NCI-H1417 treated with DMSO at 0.1 percent for 48 hours (cell line): ENCODE measurements at regions not wholly inside any gene's neighbourhood (a gene's known extent, or its start where the extent isn't known, plus 50 kb on each side); places are given as distances from the start of the nearest gene placed in this dataset.
A peak's percentile ranks its signal among the peaks of the same experiment; 100 is the strongest.
"Not testable (repeated sequence)": the region's sequence is repeated elsewhere in the genome, so short reads cannot be mapped to it uniquely, and the experiment has no call there.

Experiments used
- DNase-seq: peaks from one replicate; lab custom pipeline; 2025; lab: John Stamatoyannopoulos, UW

GRCh38 chr4:28481565-28481964, 1620.9 kb downstream of the STIM2 start:
- DNase-seq: peak; percentile 6

DNA sequence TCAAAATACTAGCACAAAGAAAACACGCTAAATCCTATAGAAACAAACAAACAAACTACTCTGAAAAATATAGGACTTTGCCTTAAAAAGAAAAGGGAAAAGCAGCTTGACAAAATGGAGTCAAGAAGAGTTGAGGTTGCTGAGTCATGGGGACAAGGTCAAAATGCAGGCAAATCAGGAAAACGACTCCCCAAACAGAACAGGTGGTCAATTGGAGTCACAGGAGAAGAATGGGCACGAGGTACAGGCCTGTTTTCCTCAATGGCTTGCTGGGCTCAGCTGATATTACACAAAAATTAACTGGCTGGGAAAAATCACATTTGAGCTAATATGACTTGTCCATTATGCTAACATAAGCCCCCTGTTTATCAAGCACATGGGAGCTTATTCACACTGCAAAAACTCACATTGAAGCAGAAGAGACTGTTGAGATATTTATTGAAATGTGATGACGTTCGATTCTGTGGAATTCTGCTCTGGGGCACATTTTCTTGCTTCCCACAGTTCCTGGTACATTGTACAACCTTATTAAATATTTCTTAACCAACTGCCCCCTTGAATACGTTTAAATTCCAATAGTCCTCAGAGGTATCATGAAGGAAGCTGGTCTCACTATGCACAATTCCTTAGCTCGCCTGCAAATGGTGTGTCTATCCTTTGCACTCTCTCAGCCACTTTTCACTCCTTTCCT, 1622.1 kb downstream of the STIM2 start:
- DNase-seq: no peak

- DNase-seq: no peak
Measured at GRCh38 chr4:28488021-28488420, 1627.4 kb downstream of the STIM2 start.

GRCh38 chr4:28490669-28491068, 1630.0 kb downstream of the STIM2 start:
- DNase-seq: no peak

GRCh38 chr4:28505064-28505463, 1644.4 kb downstream of the STIM2 start:
- no peak for DNase-seq

- DNase-seq: no peak
Measured at GRCh38 chr4:28508636-28509035, 1648.0 kb downstream of the STIM2 start.

DNA sequence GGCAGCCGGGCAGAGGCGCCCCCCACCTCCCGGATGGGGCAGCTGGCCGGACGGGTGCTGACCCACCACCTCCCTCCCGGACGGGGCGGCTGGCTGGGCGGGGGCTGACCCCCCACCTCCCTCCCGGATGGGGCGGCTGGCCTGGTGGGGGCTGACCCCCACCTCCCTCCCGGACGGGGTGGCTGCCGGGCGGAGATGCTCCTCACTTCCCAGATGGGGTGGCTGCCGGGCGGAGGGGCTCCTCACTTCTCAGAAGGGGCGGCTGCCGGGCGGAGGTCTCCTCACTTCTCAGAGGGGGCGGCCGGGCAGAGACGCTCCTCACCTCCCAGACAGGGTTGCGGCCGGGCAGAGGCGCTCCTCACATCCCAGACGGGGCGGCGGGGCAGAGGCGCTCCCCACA, 1654.1 kb downstream of the STIM2 start:
- not testable (repeated sequence) for DNase-seq

DNA sequence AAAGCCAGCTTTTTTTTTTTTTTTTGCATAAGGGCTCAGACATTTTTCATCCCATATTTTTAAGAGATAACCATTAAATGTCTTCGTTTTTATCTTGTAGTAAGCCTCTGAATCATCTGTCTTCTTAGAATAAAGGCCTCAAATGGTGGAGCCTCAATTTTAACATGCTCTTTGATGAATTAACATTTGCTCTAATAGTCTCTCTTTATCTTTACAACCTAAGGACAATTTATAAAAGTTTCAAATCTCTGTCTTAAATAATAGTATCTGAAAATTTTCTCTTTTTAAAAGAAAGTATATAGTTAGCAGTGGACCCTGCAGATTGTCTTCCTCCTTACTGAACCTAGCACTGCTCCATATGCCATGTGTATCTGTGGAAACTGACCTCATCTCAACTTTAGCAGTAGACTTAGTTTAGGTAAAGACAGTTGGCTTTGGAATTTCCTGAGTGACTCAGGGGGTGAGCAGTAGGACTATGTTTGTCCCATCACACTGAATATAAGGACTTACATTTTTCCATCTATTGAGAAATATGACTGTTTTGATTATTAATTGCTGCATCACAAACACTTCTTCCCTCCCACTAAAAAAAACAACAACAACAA, 1658.0 kb downstream of the STIM2 start:
- no peak for DNase-seq

DNA sequence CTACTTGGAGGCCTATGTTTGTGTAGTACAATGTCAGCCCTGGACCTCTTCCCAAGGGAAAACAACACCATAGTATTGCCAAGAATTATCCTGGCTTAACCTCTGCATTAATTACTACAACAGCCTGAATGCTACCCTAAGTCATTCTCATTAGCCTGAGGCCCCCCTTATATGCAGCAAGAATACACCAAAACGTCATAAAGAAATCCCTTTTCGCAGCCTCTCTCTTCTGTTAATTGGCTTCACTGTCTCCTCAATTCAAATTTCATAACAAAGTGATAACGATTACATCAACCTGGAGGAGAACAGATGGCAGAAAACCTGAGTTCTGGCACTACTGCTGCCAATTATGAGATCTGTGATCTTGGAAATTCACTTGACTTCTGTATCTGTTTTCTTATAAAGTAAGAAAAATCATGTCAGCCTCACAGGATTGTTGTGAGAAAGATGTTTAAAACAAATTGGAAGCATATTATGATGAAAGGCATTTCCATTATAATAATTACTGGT, 1663.1 kb downstream of the STIM2 start:
- no peak for DNase-seq

DNA sequence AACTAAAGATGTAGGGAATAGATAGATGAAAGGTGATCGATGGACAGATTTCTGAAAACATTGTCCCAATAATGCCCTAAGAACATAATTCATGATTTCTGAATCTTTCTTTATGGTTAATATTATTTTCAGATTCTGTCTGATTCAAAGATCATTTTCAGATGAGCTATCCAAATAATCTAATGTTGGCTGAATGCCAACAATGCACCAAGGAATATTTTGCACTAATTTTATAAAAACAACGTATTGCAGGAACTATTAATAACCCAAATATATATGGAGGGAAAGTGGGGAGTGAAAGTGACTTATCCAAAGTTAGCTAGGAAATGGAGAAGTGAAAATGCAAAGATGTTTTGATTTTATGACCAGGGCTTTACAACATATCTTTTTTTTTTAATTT, 1675.5 kb downstream of the STIM2 start:
- no peak for DNase-seq

- no peak for DNase-seq
Measured at GRCh38 chr4:28545986-28546385, 1685.3 kb downstream of the STIM2 start.

DNA sequence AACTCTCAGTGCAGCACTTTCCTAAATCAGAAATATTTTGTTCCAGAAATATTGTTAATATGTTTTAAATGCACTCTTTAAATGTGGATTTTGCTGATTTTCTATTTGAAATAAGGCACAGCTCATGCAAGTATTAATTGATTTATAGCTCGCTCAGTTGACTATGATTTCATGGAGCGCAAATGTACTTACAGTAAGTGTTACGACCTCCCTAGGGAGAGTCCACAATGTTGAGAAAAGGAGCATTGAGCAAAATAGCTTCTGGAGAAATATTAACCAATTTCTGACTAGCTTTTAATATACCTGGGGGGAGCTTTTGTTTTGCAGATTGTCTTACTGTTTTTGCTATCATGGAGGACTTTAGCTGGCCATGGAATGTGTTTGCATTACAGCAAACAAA, 1687.5 kb downstream of the STIM2 start:
- DNase-seq: no peak

- no peak for DNase-seq
Measured at GRCh38 chr4:28548594-28548993, 1688.0 kb downstream of the STIM2 start.

- DNase-seq: no peak
Measured at GRCh38 chr4:28555866-28556265, 1695.2 kb downstream of the STIM2 start.

DNA sequence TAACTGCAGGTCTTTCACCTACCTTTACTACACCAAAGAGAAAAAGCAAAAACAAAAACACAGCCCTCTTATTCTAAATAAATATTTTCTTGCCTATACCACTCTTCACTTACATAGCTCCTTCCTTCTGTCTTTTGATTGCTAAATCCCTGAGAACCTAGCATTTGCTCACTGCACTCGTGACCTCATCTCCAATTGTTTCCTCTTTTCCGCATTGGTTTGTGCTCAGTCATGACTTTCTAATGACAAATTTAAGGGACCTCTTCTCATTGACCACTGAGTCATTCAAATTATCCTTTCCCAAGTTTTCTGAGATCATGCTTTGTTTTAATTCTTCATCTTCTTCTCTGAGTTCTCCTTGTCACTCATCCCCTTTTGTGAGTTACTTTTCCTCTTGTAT, 1697.1 kb downstream of the STIM2 start:
- DNase-seq: no peak

DNA sequence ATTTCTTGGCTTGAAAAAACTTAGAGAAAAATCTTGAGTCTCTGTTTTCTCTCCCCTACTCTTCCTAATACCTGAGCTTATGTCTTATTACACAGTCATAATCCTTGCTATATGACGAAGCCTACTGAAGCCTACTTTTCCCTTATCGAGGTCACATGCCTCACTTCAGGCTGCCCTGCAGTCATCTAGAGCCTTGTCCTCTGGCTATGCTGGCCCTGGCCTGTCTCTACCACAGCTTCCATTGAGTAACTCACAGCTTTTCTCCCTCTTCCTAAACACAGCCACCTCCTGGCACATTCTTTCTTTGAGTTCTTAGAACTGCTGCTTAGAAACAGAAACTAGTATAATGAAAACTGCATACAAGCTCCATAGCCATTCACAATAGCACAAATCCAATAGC, 1698.3 kb downstream of the STIM2 start:
- no peak for DNase-seq

DNA sequence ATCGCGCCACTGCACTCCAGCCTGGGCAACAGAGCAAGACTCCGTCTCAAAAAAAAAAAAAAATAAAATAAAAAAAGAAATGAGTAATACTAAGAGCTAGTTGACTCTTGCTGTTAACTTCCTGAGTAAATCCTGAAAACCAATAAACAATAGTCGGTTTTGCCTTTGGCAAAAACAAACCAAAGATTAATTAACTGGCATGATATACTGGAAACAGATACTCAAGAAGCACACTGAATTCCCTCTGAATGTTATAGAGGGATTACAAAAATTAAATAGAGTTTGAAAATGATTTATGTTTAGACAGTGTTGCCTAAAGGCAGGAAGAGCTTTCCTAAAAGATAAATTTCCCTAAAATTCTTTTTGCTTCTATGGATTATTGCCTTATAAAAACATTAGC, 1702.3 kb downstream of the STIM2 start:
- no peak for DNase-seq

DNA sequence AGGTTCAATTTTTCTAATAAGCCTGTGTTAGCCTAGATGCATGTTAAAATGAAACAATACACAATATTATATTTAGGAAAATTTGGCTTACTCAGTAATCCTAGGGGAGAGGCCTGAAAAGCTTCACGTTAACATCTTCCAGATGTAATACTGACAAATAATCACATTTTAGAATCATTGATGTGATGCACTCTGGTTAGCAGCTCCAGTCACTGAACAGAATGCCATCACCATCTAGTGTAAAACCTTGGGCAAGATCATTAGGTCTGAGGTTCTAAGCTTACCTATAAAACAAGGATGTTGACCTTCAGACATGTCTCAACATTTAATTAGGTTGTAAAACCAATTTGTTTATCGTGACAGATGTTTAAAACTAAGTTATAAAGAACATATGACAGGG, 1704.8 kb downstream of the STIM2 start:
- no peak for DNase-seq

- no peak for DNase-seq
Measured at GRCh38 chr4:28600958-28601357, 1740.3 kb downstream of the STIM2 start.

DNA sequence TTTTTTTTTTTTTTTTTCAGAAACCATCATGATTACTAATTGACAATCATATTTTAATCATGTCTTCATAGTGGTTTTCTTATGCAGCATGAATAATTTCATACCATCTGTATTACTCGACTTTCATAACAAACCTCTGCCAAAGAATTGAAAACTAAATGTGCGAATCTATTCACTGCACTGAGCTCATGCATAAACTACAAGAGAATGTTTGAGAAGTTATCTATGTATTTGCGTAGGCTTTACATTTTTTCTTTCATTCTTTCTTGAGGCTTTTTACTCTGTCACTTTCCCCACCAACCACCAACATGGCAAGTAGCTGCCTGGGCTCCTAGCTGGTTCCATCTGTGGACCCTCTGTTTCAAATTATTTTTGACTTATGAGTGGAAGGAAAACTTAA, 1761.0 kb downstream of the STIM2 start:
- DNase-seq: no peak

DNA sequence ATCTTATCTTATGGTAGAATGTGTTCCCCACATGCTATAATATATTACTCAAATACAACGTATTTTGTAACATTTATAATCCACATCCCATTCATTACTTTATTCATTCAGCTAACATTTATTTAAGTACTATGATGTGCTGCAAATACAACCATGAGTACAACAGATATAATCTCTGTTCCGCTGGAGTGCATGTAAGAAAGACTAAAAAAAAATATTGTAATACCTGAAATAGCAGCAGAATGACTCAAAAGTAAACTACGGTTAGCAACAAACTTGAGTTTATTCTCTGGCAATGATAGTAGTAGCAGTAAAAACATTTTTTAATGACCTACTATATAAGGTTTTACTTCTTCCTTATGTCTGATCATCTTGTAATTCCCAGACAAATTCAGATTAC, 1776.3 kb downstream of the STIM2 start:
- DNase-seq: no peak

DNA sequence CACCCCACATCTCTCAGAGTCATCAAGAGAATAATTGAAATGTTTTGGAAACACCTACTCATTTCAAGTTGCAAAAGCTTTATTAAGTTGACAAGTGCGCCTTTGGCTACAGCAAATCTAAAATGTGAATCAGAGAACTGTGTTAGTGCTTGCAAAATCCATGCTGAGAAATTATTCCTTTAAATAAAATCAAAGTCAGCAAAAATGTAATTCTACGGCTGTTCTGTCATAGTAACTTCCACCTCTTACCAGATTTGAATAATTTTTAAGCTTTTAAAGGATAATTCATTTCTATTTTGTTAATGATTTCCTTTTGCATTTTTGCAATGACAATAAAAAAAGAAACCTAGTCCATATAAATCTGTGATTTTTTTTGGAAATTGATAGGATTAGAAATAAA, 1779.1 kb downstream of the STIM2 start:
- DNase-seq: no peak

DNA sequence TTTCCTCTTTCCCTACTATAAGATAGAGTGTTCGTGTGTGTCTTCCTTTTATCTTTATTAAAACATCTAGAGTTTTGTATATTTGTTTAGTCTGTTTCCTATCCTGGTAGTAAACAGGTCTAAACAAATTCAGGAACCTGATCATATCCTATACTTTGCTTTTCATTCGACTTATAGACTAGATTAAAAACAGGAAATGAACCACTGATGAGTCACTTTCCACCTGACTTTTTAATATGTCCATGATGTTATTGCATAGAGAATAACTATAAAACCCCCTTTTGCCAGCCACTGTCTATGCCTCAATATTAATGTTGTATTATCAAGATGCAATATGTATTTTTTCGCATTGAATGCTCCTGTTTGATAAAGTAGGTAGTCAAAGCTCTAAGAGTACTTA, 1794.0 kb downstream of the STIM2 start:
- DNase-seq: no peak

DNA sequence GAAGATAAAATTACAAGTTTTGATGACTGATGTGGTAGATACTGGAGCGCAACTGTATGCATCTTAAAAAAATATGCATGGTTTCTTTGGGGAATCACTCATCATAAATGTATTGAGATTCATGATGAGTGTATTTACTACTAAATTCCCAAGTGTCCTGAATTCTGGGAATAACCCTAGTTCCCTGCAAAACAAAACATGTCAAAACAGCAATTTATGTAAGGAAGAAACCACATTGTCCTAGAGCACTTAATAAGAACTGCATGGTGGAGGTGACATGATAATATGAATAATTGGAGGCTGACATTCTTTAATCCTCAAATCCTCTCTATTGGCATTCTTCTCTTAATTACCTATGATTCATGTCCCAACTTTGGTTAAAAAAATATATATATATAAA, 1804.7 kb downstream of the STIM2 start:
- no peak for DNase-seq
